OCI-LY3 (cell line): ENCODE measurements at regions not wholly inside any gene's neighbourhood (a gene's known extent, or its start where the extent isn't known, plus 50 kb on each side); places are given as distances from the start of the nearest gene placed in this dataset.

Source experiments
- CTCF ChIP-seq: fragments of 200-600, 300-600 bp; sonication (generic); IDR thresholded peaks from 2 replicates; pipeline ENCODE4 v1.5.1; 2014; ENCODE audit warnings: antibody characterized with exemption, low read length, low read depth
- EZH2phosphoT487 ChIP-seq: fragments of 200-600 bp; shearing (Covaris generic); IDR thresholded peaks from 2 replicates; pipeline ENCODE4 v1.6.1; 2018; ENCODE audit warnings: antibody characterized with exemption, mixed run types, low read depth

- TF ChIP-seq EZH2phosphoT487 (no peak), CTCF (no peak)
Observed at GRCh38 chr5:16007750-16008415, 171.7 kb downstream of the MARCHF11 start.
